T-helper 2 cell treated with Interferon-gamma antibody and Interleukin-4, amounts not matched to agents 100 ng/mL and 5 ng/mL, for 36 hours (primary cell): ENCODE measurements at regions not wholly inside any gene's neighbourhood (a gene's known extent, or its start where the extent isn't known, plus 50 kb on each side); places are given as distances from the start of the nearest gene placed in this dataset.

ENCODE experiments used
- intact Hi-C: fragments of 100-400 bp; cut with micrococcal nuclease; formaldehyde crosslinking; loops from one replicate; pipeline ENCODE4 v1.15.1; 2023

DNA sequence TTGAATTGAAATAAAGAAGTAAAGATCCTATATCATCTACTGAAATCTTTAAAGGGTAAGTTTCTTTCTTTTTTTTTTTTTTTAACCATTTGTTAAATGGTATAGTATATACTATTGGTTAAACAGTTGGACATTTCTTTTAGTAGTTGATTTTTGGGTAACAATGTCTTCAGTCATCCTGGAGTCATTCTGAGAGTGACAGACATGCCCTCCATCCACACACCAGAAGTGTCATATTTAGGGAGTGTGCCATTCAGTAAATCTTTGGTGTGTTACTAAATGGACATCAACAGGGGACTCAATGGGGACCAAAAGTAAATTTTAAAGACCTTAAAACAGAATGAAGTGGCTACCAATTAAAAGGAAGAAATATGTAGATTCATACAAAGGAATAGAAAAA is 50.8 kb upstream of the SLC39A10 start:
- intact Hi-C loops = no loop called here

DNA sequence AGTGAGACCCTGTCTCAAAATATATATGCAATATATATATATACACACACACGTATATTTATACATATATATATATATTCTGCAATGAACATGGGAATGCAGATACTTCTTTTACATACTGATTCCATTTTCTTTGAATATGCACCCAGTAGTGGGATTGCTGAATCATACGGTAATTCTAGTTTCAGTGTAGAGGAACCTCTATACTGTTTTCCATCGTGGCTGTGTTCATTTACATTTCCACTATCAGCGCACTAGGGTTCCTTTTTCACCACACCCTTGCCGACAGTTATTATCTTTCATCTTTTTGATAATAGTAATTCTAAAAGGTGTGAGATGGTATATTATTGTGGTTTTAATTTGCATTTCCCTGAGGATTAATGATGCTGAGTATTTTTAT is 52.3 kb upstream of the SLC39A10 start:
- intact Hi-C loops = no loop called here

- intact Hi-C loops = no loop called here
These were observed 53.0 kb upstream of the SLC39A10 start for GRCh38 chr2:195603998-195604397.

- intact Hi-C loops = no loop called here
These were observed 53.6 kb upstream of the SLC39A10 start for GRCh38 chr2:195603408-195603807.

- intact Hi-C loops = no loop called here
These were observed 54.3 kb upstream of the SLC39A10 start for GRCh38 chr2:195602687-195603086.

GRCh38 chr2:195601361-195601760 is 55.7 kb upstream of the SLC39A10 start:
- intact Hi-C loops = no loop called here

DNA sequence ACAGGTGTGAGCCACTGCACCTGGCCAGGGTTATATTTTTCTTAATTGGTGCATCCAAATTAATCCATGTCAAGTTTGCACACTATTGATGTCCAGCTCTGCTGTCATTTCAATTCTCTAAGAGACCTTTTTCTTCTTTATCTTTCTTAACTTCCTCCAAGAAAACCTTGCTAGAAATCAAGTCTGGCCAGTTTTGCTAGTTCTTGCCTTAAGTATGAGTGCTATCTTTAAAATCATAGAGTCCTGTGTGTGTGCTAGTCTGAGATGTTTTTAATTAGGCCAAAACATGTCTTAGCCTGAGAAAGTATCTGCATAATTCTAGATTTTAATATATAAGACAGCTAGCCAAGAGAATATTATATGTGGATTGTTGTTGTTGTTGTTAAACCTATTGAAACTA is 56.2 kb upstream of the SLC39A10 start:
- intact Hi-C loops = no loop called here

DNA sequence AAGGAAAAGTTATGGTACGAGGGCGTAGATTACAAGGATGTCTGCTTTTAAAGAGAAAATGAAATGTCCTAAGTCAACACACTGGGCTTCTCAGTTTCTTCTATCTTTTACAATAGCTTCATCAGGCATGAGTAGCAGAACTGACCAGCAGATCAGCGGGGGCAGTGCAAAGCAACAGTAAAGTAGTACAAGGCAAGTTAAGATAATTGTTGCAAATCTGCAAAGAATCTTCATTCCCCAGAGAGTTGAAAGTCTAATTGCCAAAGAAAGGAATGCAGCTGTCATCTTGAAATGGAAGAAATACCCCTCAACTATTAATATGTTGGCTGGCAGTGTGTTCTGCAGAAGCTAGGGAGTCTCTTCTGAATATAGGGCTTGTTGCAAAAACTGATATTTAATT is 60.2 kb upstream of the SLC39A10 start:
- intact Hi-C loops = no loop called here

- intact Hi-C loops = loop anchor here (2.0 kb wide), 2 partner anchors 59 to 61 kb away; partner anchors contain the start of gene SLC39A10
These were observed 61.2 kb upstream of the SLC39A10 start for GRCh38 chr2:195595825-195596224.

DNA sequence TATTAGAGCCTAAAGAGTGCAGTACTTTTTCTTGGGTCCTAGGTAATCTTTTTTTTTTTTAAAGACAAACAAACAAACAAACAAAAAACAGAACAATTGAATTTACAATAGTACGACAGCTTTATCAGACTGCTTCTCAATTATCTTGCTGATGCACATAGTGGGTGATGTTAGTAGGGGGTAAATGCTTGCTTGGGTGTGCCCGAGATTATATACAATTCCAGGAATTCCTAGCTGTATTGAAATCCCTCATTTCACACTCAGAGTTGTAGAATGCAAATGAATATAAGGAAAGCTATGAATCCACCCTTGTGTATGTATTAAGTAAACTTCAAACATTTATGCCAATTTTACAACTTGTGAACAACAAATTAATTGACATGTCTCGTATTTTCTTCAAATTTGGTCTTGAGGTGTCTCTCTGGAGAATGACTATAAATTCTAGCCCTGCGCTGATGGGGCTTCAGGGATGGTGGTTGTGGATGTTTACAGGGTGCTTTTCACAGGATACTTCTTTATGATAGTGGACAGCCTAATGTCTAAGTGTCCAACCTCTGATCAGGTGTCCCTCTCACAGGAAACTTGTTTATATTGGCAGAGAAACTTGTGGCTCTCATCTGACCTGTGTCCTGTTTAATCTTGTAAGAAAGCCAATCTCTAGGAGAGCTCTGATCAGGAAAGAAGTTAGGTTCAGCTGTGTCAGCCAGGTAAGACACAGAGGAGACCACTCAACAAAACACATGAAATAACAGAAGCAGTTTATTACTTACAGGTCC is 61.9 kb upstream of the SLC39A10 start:
- intact Hi-C loops = loop anchor here (2.0 to 5.0 kb wide), 3 partner anchors 38 to 62 kb away; partner anchors contain the start of gene SLC39A10

GRCh38 chr2:195594248-195594647 is 62.8 kb upstream of the SLC39A10 start:
- intact Hi-C loops = loop anchor here (2.0 to 5.0 kb wide), 3 partner anchors 37 to 63 kb away; partner anchors contain the start of gene SLC39A10

- intact Hi-C loops = loop anchor here (5.0 kb wide), 1 partner anchor 35 kb away; no protein-coding TSS in a partner anchor
These were observed 64.9 kb upstream of the SLC39A10 start for GRCh38 chr2:195592105-195592504.

DNA sequence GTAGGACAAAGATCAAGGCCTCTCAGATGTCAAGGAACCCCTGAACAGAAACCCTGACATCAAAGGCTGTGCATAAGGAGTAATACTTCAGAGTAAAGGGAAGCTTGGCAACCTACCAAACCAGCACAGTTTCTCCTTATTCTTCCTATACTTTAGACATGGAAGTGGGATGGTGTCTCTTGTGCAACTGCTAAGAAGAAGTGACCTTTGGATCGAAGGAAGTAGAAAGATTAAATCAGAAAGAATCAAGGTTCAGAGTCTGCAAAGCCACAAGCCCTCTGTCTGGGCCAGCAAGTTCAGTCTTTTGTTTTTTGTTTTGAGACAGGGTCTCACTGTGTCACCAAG is 66.2 kb upstream of the SLC39A10 start:
- intact Hi-C loops = loop anchor here (5.0 kb wide), 1 partner anchor 34 kb away; no protein-coding TSS in a partner anchor

GRCh38 chr2:195590199-195590860 is 66.7 kb upstream of the SLC39A10 start:
- intact Hi-C loops = loop anchor here (5.0 kb wide), 1 partner anchor 33 kb away; no protein-coding TSS in a partner anchor

DNA sequence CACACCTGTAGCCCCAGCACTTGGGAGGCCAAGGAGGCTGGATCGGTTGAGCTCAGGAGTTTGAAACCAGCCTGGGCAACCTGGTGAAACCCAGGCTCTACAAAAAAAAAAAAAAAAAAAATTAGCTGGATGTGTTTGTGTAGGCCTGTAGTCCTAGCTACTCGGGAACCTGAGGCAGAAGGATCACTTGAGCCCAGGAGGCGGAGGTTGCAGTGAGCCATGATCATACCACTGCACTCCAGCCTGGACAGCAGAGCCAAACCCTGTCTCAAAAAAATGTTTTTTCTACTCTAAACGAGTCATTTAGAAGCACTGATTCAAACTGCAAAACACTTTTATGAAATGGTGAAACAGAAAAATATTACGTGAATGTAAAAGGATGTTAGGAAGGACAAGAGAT is 69.1 kb upstream of the SLC39A10 start:
- intact Hi-C loops = no loop called here

DNA sequence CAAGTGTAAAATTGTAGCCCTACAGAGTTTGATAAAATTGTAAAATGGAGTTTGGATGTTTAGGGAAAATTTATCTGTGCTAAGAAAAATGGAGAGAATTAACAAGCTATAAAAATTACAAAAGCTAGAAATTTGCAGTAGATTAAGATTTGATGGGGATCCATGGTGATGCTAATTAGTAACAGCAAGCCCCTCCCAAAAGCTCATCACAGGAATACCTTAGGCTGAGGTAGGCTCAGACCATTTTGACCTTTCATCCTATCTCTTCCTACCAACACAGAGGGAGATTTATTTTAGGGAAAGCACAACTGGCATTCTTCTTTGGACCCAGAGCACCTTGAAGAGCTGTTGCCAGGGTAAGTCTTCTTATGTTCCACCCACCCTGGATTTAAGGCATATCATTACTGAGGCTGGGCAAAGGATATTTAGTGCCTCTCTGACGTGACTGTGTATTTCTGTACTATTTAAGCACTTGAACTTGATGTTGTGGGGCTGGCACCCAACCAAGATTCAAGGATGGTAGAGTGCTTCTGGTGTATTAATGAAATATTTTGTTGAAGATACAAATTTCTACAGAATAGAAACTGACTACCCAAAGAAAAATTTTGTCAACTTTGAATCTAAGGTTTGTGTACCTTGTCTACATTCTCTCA is 70.8 kb upstream of the SLC39A10 start:
- intact Hi-C loops = no loop called here

DNA sequence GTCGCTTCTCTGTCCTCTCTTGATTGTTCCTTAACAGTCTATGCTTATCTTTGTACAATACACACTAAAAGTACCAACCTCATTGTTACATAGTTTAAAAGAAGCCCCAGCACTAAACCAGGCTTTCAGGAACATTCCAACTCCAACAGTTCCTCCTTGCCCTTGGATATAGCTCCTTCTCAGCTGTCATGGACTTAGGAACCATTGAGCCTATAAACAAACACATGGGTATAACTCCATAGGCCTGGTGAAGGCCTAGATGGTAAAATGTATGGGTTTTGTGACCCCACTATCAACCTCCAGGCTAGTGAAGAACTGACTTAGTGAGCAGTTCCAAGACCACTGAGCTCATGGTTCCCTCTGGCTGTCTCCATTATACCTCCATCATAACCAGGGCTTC is 74.8 kb upstream of the SLC39A10 start:
- intact Hi-C loops = no loop called here

DNA sequence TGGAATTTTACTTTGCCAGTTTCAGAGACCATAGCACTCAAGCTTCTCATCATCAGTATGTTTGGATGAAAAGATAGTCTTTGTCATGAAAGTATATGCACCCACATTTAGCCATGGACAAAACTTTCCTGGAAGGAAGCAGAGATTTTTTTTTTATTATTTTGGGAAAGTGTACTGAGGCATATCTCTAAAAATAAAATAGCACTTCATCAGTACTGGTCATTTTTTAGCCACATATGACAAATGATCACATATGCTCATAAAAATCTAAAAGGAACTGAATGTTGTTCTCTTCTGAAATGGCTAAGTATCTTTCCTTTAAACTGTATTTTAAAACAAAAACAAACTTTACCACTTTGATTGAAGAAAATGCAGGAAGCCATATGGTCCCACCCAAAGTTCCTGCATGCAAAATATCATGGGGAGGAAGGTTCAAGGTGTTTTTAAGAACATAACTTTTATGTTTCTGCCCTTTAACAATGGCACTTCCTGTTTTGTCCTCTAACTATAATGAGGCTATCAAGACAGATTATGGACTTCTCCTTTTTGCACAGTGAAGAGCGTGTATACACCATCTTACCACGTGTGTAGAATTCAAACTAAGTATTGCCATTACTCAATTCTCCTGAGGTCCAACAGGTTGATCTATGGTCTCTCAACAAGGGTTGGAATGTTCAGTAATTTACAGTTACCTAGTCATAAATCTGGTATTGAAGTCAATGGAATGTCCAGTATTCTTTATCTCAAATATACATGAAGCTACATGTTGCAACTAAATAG is 77.1 kb upstream of the SLC39A10 start:
- intact Hi-C loops = no loop called here

GRCh38 chr2:195575879-195576401 is 81.1 kb upstream of the SLC39A10 start:
- intact Hi-C loops = no loop called here

- intact Hi-C loops = no loop called here
These were observed 82.0 kb upstream of the SLC39A10 start for GRCh38 chr2:195575016-195575415.

DNA sequence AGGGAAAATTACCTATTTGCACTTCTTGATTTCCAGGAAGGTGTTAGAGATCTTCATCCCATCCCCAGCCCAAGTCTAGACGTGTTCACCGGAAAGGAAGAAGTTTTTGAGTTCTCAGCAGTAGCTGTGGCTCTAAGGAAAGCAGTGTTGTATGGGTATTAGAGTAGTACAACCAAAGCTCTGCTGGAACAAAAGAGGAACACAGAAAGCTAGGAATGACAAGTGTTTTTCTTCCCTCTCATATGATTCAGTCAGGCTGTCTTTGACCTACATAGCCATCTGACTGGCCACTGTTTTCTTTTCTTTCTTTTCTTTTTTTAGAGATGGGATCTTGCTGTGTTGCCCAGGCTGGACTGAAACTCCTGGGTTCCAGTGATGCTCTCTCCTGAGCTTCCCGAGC is 82.7 kb upstream of the SLC39A10 start:
- intact Hi-C loops = no loop called here
